Bronchial epithelial cell (primary cell): ENCODE measurements at regions not wholly inside any gene's neighbourhood (a gene's known extent, or its start where the extent isn't known, plus 50 kb on each side); places are given as distances from the start of the nearest gene placed in this dataset.

Experiments used
- DNase-seq: peaks from one replicate; pipeline ENCODE4 v3.0.0-alpha.2; 2010; ENCODE audit warnings: low read depth
- FAIRE-seq: peaks from 2 replicates; lab custom pipeline; 2011; peaks lifted over from hg19 to GRCh38; lab: Jason Lieb, UNC
- H3K27me3 ChIP-seq: 2 replicates; pipeline ENCODE4 v1.5.1; 2011; ENCODE audit warnings: low read length; ENCODE audit not compliant: control insufficient read depth, insufficient read depth
- H3K36me3 ChIP-seq: 2 replicates; pipeline ENCODE4 v1.5.1; 2011; ENCODE audit warnings: low read length; ENCODE audit not compliant: control insufficient read depth, insufficient read depth
- H3K4me3 ChIP-seq: 2 replicates; pipeline ENCODE4 v1.5.1; 2011; ENCODE audit warnings: mild to moderate bottlenecking, low read depth, low read length, control low read depth
- TF ChIP-seq, protein P1 (sequence below): IDR thresholded peaks from 2 replicates; pipeline ENCODE4 v1.5.1; 2011; ENCODE audit warnings: mild to moderate bottlenecking, moderate library complexity, low read length, control low read depth, inconsistent platforms; ENCODE audit not compliant: insufficient read depth, severe bottlenecking

DNA sequence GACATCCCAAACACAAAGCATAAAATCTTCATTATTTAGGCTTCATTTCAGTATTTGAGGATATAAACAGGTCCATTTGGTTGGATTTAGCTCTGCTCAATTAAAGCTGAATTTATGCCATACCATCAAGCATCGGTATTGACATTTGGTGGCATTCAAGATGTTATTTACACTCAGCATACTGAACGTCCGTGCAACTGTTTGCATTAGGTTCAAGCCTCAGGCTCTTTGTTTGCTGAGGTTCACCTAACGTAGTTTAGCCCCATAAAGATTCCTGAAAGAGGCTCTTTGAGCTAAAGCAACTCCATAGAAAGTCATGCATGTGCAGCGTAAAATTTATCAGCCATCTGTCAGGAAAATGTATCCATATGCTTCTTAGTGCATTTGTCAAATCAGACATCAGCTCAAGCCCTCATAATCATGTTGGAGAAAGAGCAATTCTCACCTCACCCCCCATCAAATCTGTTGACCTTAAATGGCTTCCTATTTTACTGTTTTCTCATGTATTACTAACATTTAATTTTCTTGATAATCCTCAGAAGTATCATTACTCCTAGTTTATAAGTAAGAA lies 366.9 kb downstream of the EPHA4 start:
- DNase-seq (no peak), FAIRE-seq (no peak)
- no peak overlapping the region for H3K4me3 ChIP-seq
- TF ChIP-seq, protein P1, sequence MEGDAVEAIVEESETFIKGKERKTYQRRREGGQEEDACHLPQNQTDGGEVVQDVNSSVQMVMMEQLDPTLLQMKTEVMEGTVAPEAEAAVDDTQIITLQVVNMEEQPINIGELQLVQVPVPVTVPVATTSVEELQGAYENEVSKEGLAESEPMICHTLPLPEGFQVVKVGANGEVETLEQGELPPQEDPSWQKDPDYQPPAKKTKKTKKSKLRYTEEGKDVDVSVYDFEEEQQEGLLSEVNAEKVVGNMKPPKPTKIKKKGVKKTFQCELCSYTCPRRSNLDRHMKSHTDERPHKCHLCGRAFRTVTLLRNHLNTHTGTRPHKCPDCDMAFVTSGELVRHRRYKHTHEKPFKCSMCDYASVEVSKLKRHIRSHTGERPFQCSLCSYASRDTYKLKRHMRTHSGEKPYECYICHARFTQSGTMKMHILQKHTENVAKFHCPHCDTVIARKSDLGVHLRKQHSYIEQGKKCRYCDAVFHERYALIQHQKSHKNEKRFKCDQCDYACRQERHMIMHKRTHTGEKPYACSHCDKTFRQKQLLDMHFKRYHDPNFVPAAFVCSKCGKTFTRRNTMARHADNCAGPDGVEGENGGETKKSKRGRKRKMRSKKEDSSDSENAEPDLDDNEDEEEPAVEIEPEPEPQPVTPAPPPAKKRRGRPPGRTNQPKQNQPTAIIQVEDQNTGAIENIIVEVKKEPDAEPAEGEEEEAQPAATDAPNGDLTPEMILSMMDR, result no peak
- no peaks in the 10 kb centered on the region for H3K36me3 ChIP-seq
- no peaks in the 10 kb centered on the region for H3K27me3 ChIP-seq

DNA sequence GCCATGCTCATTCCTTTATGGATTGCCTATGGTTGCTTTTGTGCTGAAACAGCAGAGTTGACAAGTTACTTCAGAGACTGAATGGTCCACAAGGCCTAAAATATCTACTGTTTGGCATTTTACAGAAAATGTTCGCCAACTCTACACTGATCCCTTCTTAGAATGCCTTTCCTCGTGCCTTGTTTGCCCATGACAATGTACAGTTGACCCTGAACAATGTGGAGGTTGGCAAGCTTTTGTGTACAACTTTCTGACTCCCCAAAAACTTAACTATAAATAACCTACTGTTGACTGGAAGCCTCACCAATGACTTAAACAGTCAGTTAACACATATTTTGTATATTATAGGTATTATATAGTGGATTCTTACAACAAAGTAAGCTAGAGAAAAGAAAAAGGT lies 361.4 kb downstream of the EPHA4 start:
- no peaks in the 10 kb centered on the region for H3K36me3 ChIP-seq
- no peak overlapping the region for H3K4me3 ChIP-seq
- no peaks in the 10 kb centered on the region for H3K27me3 ChIP-seq
- TF ChIP-seq, protein P1, result no peak
- no peak for FAIRE-seq
- DNase-seq, result no peak

DNA sequence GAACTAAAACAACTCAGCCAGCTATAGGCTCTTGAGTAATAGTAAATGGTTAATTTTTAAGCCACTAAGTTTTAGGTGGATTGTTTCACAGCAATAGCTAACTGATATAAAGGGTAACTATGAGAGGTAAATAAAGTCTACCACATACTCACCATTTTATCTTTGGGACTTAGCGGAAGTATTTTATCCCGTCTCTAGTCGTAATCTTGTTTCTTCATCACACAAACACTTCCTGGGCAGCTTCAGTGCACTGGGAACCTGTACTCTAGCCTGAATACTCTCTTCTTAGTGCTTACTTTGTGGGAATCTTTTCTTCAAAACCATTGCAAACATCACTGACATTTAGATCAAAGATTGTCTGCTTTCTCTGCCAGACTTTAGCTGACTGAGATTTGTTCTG lies 360.5 kb downstream of the EPHA4 start:
- TF ChIP-seq, protein P1, result no peak
- no peak overlapping the region for H3K4me3 ChIP-seq
- FAIRE-seq (no peak), DNase-seq (no peak)
- no peaks in the 10 kb centered on the region for H3K36me3 ChIP-seq
- H3K27me3 ChIP-seq, result no peaks in the 10 kb centered on the region

DNA sequence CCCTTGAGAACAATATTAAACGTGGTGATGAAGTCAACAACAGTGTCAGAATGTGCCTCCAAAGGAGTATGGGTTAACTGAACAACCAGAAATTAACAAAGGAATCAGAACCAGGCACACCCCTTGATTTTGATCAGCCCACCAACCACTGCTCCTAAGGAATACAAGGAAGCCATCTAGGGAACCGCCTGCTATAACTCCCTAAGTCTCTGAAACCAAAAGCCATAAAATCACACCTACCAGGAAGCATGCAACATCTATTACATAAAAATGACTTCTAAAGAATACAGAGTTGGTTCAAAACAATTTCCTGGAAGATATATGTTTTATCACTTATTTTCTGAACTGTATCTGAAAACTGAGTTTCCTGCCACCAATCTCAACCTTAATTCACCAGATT lies 360.0 kb downstream of the EPHA4 start:
- FAIRE-seq (no peak), DNase-seq (no peak)
- TF ChIP-seq, protein P1, result no peak
- Histone ChIP-seq H3K36me3 (no peaks in the 10 kb centered on the region), H3K4me3 (no peak overlapping the region), H3K27me3 (no peaks in the 10 kb centered on the region)

GRCh38 chr2:221215487-221215886 lies 356.6 kb downstream of the EPHA4 start:
- no peak for FAIRE-seq
- H3K27me3 ChIP-seq, result no peaks in the 10 kb centered on the region
- TF ChIP-seq, protein P1, result no peak

GRCh38 chr2:221216636-221217035 lies 355.5 kb downstream of the EPHA4 start:
- no peak for FAIRE-seq
- Histone ChIP-seq H3K27me3 (no peaks in the 10 kb centered on the region), H3K36me3 (no peaks in the 10 kb centered on the region), H3K4me3 (no peak overlapping the region)
- TF ChIP-seq, protein P1, result no peak
- DNase-seq, result no peak

More at GRCh38 chr2:221215487-221215886, 356.6 kb downstream of the EPHA4 start:
- no peak overlapping the region for H3K4me3 ChIP-seq
- H3K36me3 ChIP-seq, result no peaks in the 10 kb centered on the region
- no peak for DNase-seq
